H9 (cell line): ENCODE measurements at regions not wholly inside any gene's neighbourhood (a gene's known extent, or its start where the extent isn't known, plus 50 kb on each side); places are given as distances from the start of the nearest gene placed in this dataset.

ENCODE experiments used
- DNase-seq: peaks from one replicate; pipeline ENCODE4 v3.0.0-alpha.2; 2017
- H2AFZ ChIP-seq: one replicate; pipeline ENCODE4 v1.6.1; 2013; ENCODE audit warnings: mild to moderate bottlenecking, low read length, control low read depth, moderate library complexity
- H2AK5ac ChIP-seq: 2 replicates; pipeline ENCODE4 v1.6.1; 2013; ENCODE audit warnings: low read length, control low read depth, mixed read lengths; ENCODE audit not compliant: insufficient read length
- H2BK120ac ChIP-seq: one replicate; pipeline ENCODE4 v1.6.1; 2013; ENCODE audit warnings: low read depth, mild to moderate bottlenecking, low read length, control low read depth, inconsistent platforms; ENCODE audit not compliant: poor library complexity, severe bottlenecking
- H2BK12ac ChIP-seq: 2 replicates; pipeline ENCODE4 v1.6.1; 2013; ENCODE audit warnings: low read length, control low read depth, mixed read lengths, low read depth; ENCODE audit not compliant: insufficient read length
- H2BK15ac ChIP-seq: 2 replicates; pipeline ENCODE4 v1.6.1; 2013; ENCODE audit warnings: low read depth, low read length, control low read depth
- H2BK20ac ChIP-seq: one replicate; pipeline ENCODE4 v1.6.1; 2013; ENCODE audit warnings: low read depth, mild to moderate bottlenecking, low read length, control low read depth, inconsistent platforms; ENCODE audit not compliant: poor library complexity, severe bottlenecking
- H2BK5ac ChIP-seq: 2 replicates; pipeline ENCODE4 v1.6.1; 2013; ENCODE audit warnings: low read length, control low read depth, mixed read lengths; ENCODE audit not compliant: insufficient read length
- H3K14ac ChIP-seq: 2 replicates; pipeline ENCODE4 v1.6.1; 2013; ENCODE audit warnings: low read length, control low read depth; ENCODE audit not compliant: insufficient read depth
- H3K18ac ChIP-seq: 2 replicates; pipeline ENCODE4 v1.6.1; 2013; ENCODE audit warnings: low read depth, mild to moderate bottlenecking, mixed read lengths, low read length, control low read depth; ENCODE audit not compliant: insufficient read length
- H3K23ac ChIP-seq: 2 replicates; pipeline ENCODE4 v1.6.1; 2013; ENCODE audit warnings: low read length, control low read depth, mixed read lengths, low read depth; ENCODE audit not compliant: insufficient read length
- H3K23me2 ChIP-seq: 2 replicates; pipeline ENCODE4 v1.6.1; 2013; ENCODE audit warnings: low read depth, mild to moderate bottlenecking, mixed read lengths, low read length, control low read depth; ENCODE audit not compliant: insufficient read length, poor library complexity, severe bottlenecking
- H3K27ac ChIP-seq: 2 replicates; pipeline ENCODE4 v1.5.1; 2013; ENCODE audit warnings: low read length, control low read depth, mixed read lengths, low read depth; ENCODE audit not compliant: insufficient read length
- H3K27me3 ChIP-seq: 2 replicates; pipeline ENCODE4 v1.6.1; 2013; ENCODE audit warnings: low read length, control low read depth, inconsistent platforms; ENCODE audit not compliant: insufficient read depth
- H3K4ac ChIP-seq: 2 replicates; pipeline ENCODE4 v1.6.1; 2013; ENCODE audit warnings: low read depth, mild to moderate bottlenecking, control low read depth, inconsistent platforms, low read length, moderate library complexity
- H3K4me1 ChIP-seq: 2 replicates; pipeline ENCODE4 v1.6.1; 2013; ENCODE audit warnings: low read length, control low read depth, inconsistent platforms; ENCODE audit not compliant: insufficient read depth
- H3K4me2 ChIP-seq: 2 replicates; pipeline ENCODE4 v1.6.1; 2013; ENCODE audit warnings: low read length, control low read depth, mixed read lengths; ENCODE audit not compliant: insufficient read length, insufficient read depth
- H3K56ac ChIP-seq: 2 replicates; pipeline ENCODE4 v1.6.1; 2013; ENCODE audit warnings: low read depth, mild to moderate bottlenecking, mixed read lengths, low read length, control low read depth; ENCODE audit not compliant: insufficient read length
- H3K79me1 ChIP-seq: 2 replicates; pipeline ENCODE4 v1.6.1; 2013; ENCODE audit warnings: low read depth, mild to moderate bottlenecking, moderate library complexity, low read length, control low read depth, inconsistent platforms; ENCODE audit not compliant: insufficient read depth, poor library complexity, severe bottlenecking
- H3K79me2 ChIP-seq: 2 replicates; pipeline ENCODE4 v1.6.1; 2013; ENCODE audit warnings: low read length, control low read depth, inconsistent platforms; ENCODE audit not compliant: insufficient read depth
- H3K9ac ChIP-seq: 2 replicates; pipeline ENCODE4 v1.6.1; 2013; ENCODE audit warnings: low read length, control low read depth, mixed read lengths; ENCODE audit not compliant: insufficient read length; ENCODE audit errors: extremely low read depth
- H3K9me3 ChIP-seq: one replicate; pipeline ENCODE4 v1.6.1; 2013; ENCODE audit warnings: low read depth, low read length, inconsistent platforms; ENCODE audit not compliant: control insufficient read depth
- H3T11ph ChIP-seq: one replicate; pipeline ENCODE4 v1.6.1; 2013; ENCODE audit warnings: mild to moderate bottlenecking, low read length, control low read depth, inconsistent platforms
- H4K20me1 ChIP-seq: one replicate; pipeline ENCODE4 v1.6.1; 2013; ENCODE audit not compliant: control insufficient read depth, insufficient read length, insufficient read depth
- H4K5ac ChIP-seq: 2 replicates; pipeline ENCODE4 v1.6.1; 2013; ENCODE audit warnings: low read depth, mild to moderate bottlenecking, mixed read lengths, low read length, control low read depth; ENCODE audit not compliant: insufficient read length
- H4K8ac ChIP-seq: replicated peaks from 2 replicates; pipeline ENCODE4 v1.6.1; 2013; ENCODE audit warnings: low read length, control low read depth, mixed read lengths, low read depth; ENCODE audit not compliant: insufficient read length
- H4K91ac ChIP-seq: 2 replicates; pipeline ENCODE4 v1.6.1; 2013; ENCODE audit warnings: low read depth, mild to moderate bottlenecking, moderate library complexity, mixed read lengths, low read length, control low read depth; ENCODE audit not compliant: insufficient read length
- H3K27ac Mint-ChIP-seq, 3 experiments: 2 replicates in 2 of 3; 3 replicates in 1 of 3; pipeline ENCODE4 v1.8.0; 2020 to 2021; ENCODE audit warnings: mixed read lengths in 3 of 3, mild to moderate bottlenecking in 1 of 3, moderate library complexity in 1 of 3
- H3K27me3 Mint-ChIP-seq: 2 replicates; pipeline ENCODE4 v1.8.0; 2021; ENCODE audit warnings: low read depth, mild to moderate bottlenecking, moderate library complexity, mixed read lengths
- H3K36me3 Mint-ChIP-seq, 3 experiments: 2 replicates in 2 of 3; 3 replicates in 1 of 3; pipeline ENCODE4 v1.8.0; 2020 to 2021; ENCODE audit warnings: low read depth in 3 of 3, mixed read lengths in 3 of 3; ENCODE audit not compliant: insufficient read depth in 1 of 3
- H3K4me1 Mint-ChIP-seq, 2 experiments: 2 replicates each; pipeline ENCODE4 v1.8.0; 2020; ENCODE audit warnings: mixed read lengths in 2 of 2
- H3K4me3 Mint-ChIP-seq, 2 experiments: 2 replicates in 1 of 2; 3 replicates in 1 of 2; pipeline ENCODE4 v1.8.0; 2020 to 2021; ENCODE audit warnings: mild to moderate bottlenecking in 2 of 2, mixed read lengths in 2 of 2, moderate library complexity in 1 of 2
- H3K9me3 Mint-ChIP-seq, 2 experiments: 2 replicates in 1 of 2; 3 replicates in 1 of 2; pipeline ENCODE4 v1.8.0; 2020; ENCODE audit warnings: mild to moderate bottlenecking in 2 of 2, mixed read lengths in 2 of 2, moderate library complexity in 1 of 2
- CTCF ChIP-seq: fragments of 200-600 bp; sonication (generic); conservative IDR thresholded peaks from 3 replicates; pipeline ENCODE4 v1.8.0; 2021; ENCODE audit warnings: antibody characterized with exemption, mild to moderate bottlenecking
- WGBS: extraction: QIAGEN DNeasy Blood & Tissue Kit; methylation state at CpG from one replicate; pipeline ENCODE4 v1.1.7; 2013; ENCODE audit warnings: missing lambda C conversion rate, low lambda C conversion rate, mixed read lengths; ENCODE audit not compliant: insufficient read length; ENCODE audit errors: extremely low coverage; 5-methylcytosine and 5-hydroxymethylcytosine counted together

GRCh38 chr2:239566995-239567568 is 166.3 kb upstream of the HDAC4 start:
- Histone ChIP-seq H3K23ac (no peak overlapping the region), H3K4me1 (no peaks in the 10 kb centered on the region), H2BK5ac (no peak overlapping the region), H4K8ac (no peak overlapping the region), H4K5ac (no peak overlapping the region), H3K4ac (no peak overlapping the region), H2BK12ac (no peak overlapping the region), H2AFZ (no peak overlapping the region), H3K27ac (no peak overlapping the region), H3K79me2 (no peaks in the 10 kb centered on the region), H3K27me3 (no peaks in the 10 kb centered on the region), H3K9ac (no peak overlapping the region), H2BK15ac (no peak overlapping the region), H4K20me1 (no peaks in the 10 kb centered on the region), H3T11ph (no peak overlapping the region), H2AK5ac (no peak overlapping the region), H3K79me1 (no peaks in the 10 kb centered on the region), H2BK120ac (no peak overlapping the region), H3K23me2 (no peaks in the 10 kb centered on the region), H3K4me2 (no peak overlapping the region), H4K91ac (no peak overlapping the region), H3K14ac (no peak overlapping the region), H3K9me3 (no peaks in the 10 kb centered on the region), H2BK20ac (no peak overlapping the region), H3K56ac (no peak overlapping the region), H3K18ac (no peak overlapping the region)
- no peak for TF ChIP-seq CTCF
- DNase-seq = no peak
- H3K9me3 Mint-ChIP-seq = no peaks in the 10 kb centered on the region
- peaks cover 16% of the 10 kb centered on the region for H3K27me3 Mint-ChIP-seq
- H3K4me1 Mint-ChIP-seq = no peaks in the 10 kb centered on the region
- H3K27ac Mint-ChIP-seq = no peak overlapping the region
- H3K4me3 Mint-ChIP-seq = no peak overlapping the region
- no peaks in the 10 kb centered on the region for H3K36me3 Mint-ChIP-seq
- WGBS = no CpG with 5 or more reads among the region's 10 CpGs
